ENCODE measurements at regions not wholly inside any gene's neighbourhood (a gene's known extent, or its start where the extent isn't known, plus 50 kb on each side); places are given as distances from the start of the nearest gene placed in this dataset.

DNA sequence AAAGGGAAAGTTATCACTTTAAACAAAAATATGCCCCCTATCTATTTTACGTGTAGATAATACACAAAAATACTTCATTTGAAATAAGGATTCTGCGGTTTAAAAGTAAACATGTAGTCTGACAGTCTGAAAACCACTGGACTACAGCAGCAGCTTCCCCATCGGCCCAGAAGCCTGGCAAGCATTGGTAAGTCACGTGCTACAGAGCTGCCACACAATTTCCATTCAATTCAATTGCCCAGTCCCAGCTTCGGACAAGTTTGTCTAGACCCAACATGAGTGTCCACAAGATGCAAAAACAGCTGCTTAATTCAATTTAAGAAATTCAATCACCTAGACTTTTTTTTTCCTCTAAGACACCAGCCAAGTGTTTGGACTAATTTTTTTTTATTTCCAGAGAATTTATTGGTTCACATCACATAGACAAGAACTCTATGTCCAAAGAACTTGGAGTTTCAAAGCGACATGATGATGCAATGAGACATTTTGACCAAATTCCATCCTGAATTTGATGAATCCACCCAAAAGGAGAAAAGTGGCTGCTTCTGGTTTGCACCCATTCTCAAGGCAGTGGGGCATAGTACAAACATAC, 458.9 kb downstream of the COG6 start:
- peaks cover 15% of the 10 kb centered on the region for H3K4me1 Mint-ChIP-seq
- no peak overlapping the region for H3K4me3 Mint-ChIP-seq
- peaks cover 5% of the 10 kb centered on the region for H3K27me3 Mint-ChIP-seq (ENCODE audit: low read depth)
- no peaks in the 10 kb centered on the region for H3K36me3 Mint-ChIP-seq (ENCODE audit: low read depth)
- TF ChIP-seq, protein P1, sequence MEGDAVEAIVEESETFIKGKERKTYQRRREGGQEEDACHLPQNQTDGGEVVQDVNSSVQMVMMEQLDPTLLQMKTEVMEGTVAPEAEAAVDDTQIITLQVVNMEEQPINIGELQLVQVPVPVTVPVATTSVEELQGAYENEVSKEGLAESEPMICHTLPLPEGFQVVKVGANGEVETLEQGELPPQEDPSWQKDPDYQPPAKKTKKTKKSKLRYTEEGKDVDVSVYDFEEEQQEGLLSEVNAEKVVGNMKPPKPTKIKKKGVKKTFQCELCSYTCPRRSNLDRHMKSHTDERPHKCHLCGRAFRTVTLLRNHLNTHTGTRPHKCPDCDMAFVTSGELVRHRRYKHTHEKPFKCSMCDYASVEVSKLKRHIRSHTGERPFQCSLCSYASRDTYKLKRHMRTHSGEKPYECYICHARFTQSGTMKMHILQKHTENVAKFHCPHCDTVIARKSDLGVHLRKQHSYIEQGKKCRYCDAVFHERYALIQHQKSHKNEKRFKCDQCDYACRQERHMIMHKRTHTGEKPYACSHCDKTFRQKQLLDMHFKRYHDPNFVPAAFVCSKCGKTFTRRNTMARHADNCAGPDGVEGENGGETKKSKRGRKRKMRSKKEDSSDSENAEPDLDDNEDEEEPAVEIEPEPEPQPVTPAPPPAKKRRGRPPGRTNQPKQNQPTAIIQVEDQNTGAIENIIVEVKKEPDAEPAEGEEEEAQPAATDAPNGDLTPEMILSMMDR (IDR thresholded peaks at IDR 0.05; ENCODE audit: unreplicated experiment in 3 of 3): no peak
- no peaks in the 10 kb centered on the region for H3K9me3 Mint-ChIP-seq
- no peak overlapping the region for H3K27ac Mint-ChIP-seq

DNA sequence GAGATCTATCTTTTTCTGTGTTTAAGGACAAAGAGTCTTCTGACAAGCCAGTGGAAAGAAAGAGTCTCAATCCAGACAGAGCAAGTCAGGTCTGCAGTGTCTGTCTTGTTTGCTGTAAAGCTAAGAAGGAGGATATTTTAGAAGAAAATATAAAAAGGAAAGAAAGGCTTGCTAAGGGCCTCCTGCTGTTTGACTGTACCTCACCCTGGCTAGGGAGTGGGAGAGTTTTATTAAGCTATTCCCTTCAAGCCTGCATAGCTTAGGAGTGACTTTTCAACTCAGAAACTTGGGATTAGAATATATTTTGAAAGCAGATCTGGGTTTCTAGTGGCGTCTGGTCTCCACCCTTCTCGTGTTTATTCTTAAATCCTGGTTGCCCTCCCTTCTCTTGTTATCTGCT, 460.0 kb downstream of the COG6 start:
- TF ChIP-seq, protein P1 (IDR thresholded peaks at IDR 0.05; ENCODE audit: unreplicated experiment in 3 of 3): no peak
- no peaks in the 10 kb centered on the region for H3K36me3 Mint-ChIP-seq (ENCODE audit: low read depth)
- H3K9me3 Mint-ChIP-seq: no peaks in the 10 kb centered on the region

GRCh38 chr13:40116008-40116407, 460.5 kb downstream of the COG6 start:
- peaks cover 5% of the 10 kb centered on the region for H3K27me3 Mint-ChIP-seq (ENCODE audit: low read depth)
- no peaks in the 10 kb centered on the region for H3K9me3 Mint-ChIP-seq
- H3K27ac Mint-ChIP-seq: peak overlapping the region in 2 of 3 experiments; percentile 15 to 26
- H3K4me1 Mint-ChIP-seq: peaks cover 15% of the 10 kb centered on the region
- TF ChIP-seq, protein P1 (IDR thresholded peaks at IDR 0.05; ENCODE audit: unreplicated experiment in 3 of 3): no peak
- H3K4me3 Mint-ChIP-seq: no peak overlapping the region
- H3K36me3 Mint-ChIP-seq (ENCODE audit: low read depth): no peaks in the 10 kb centered on the region

More for the DNA sequence above, 460.0 kb downstream of the COG6 start:
- peaks cover 15% of the 10 kb centered on the region for H3K4me1 Mint-ChIP-seq
- peak overlapping the region in 2 of 3 experiments; percentile 15 to 26 for H3K27ac Mint-ChIP-seq
- peaks cover 5% of the 10 kb centered on the region for H3K27me3 Mint-ChIP-seq (ENCODE audit: low read depth)
- H3K4me3 Mint-ChIP-seq: no peak overlapping the region

DNA sequence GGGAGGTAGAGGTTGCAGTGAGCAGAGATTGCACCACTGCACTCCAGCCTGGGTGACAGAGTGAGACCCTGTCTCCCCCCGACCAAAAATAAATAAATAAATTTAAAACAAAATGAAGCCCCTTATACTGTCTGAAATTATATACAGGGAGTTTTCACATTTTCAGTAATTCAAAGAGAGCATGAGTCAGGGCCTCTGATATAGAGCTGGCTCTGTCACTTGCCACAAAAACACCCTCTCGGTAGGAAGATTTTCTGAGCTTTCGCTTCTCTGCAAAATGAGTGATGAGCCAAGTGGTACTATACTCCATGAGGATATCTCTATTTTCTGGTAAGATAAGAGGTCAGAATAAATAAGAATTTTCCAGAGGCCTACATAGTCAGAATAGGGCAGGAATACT, 462.9 kb downstream of the COG6 start:
- H3K36me3 Mint-ChIP-seq (ENCODE audit: low read depth): no peaks in the 10 kb centered on the region
- H3K27me3 Mint-ChIP-seq (ENCODE audit: low read depth): no peaks in the 10 kb centered on the region
- H3K4me1 Mint-ChIP-seq: peaks cover 33% of the 10 kb centered on the region
- TF ChIP-seq, protein P1 (IDR thresholded peaks at IDR 0.05; ENCODE audit: unreplicated experiment in 3 of 3): no peak
- H3K9me3 Mint-ChIP-seq: no peaks in the 10 kb centered on the region
- no peak overlapping the region for H3K27ac Mint-ChIP-seq
- H3K4me3 Mint-ChIP-seq: no peak overlapping the region

GRCh38 chr13:40119852-40120251, 464.4 kb downstream of the COG6 start:
- Mint-ChIP-seq H3K27me3 (ENCODE audit: low read depth) (no peaks in the 10 kb centered on the region), H3K4me3 (no peak overlapping the region), H3K36me3 (ENCODE audit: low read depth) (no peaks in the 10 kb centered on the region), H3K9me3 (no peaks in the 10 kb centered on the region), H3K4me1 (peaks cover 38% of the 10 kb centered on the region), H3K27ac (no peak overlapping the region)
- TF ChIP-seq, protein P1 (IDR thresholded peaks at IDR 0.05; ENCODE audit: unreplicated experiment in 3 of 3): no peak

DNA sequence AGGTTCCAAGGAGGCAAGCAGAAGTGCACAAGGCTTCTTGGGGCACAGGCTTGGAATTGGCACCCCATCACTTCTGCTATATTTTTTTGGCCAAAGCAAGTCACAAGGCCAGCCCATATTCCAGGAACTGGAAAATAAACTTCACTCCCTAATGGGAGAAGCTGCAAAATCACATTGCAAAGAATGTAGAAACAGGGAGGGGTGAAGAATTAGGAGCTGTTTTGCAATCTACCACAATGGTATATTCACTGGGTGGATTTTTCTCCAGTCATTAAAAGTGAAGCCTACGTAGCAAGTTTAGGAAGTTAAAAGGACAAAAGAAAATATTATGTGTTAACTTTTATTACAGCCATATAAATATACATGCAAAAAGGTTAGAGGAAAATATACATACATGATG, 464.8 kb downstream of the COG6 start:
- Mint-ChIP-seq H3K27ac (no peak overlapping the region), H3K4me3 (no peak overlapping the region), H3K9me3 (no peaks in the 10 kb centered on the region), H3K4me1 (peaks cover 34% of the 10 kb centered on the region), H3K27me3 (ENCODE audit: low read depth) (no peaks in the 10 kb centered on the region), H3K36me3 (ENCODE audit: low read depth) (no peaks in the 10 kb centered on the region)
- TF ChIP-seq, protein P1 (IDR thresholded peaks at IDR 0.05; ENCODE audit: unreplicated experiment in 3 of 3): no peak
